ENCODE measurements at regions not wholly inside any gene's neighbourhood (a gene's known extent, or its start where the extent isn't known, plus 50 kb on each side); places are given as distances from the start of the nearest gene placed in this dataset.

DNA sequence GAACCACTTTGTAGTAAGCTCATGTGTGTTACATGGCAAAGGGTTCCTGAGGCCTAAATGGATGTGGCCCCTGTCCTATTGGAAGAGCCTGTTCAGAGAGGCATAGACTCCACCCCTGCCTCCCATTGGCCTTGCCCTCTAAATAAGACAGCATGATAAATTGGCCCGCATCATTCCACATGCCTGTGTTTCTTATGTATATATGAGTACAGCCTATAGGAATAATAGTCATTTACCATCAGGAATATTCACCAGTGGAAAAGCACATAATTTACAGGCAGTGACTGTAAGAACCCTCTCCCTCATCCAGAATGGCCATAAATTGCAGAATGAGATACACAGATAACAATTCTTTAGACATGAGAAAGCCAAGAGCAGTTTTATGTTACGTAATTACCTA is 519.5 kb upstream of the DAB1 start:
- DNase-seq (ENCODE audit: low read depth in 2 of 2), result no peak

DNA sequence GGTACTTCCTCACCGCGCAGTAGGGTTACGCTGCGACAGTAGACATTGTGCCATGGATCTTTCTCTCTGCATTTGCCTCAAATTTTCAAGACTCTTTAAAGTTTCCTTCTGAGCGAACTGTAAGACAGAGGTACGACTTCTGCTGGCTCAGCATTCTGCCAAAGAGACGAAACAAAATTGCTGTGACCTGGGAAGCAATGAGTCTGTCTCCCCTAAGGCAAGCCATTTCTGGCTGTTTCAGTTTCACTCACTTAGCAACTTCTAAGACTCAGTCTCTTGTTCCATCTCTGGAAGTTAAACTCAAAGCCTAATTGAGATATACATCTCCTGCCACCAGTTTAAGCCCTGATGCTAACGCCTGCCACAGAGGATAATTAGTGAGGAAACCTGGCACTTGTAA is 510.9 kb upstream of the DAB1 start:
- DNase-seq (ENCODE audit: low read depth in 2 of 2), result no peak

DNA sequence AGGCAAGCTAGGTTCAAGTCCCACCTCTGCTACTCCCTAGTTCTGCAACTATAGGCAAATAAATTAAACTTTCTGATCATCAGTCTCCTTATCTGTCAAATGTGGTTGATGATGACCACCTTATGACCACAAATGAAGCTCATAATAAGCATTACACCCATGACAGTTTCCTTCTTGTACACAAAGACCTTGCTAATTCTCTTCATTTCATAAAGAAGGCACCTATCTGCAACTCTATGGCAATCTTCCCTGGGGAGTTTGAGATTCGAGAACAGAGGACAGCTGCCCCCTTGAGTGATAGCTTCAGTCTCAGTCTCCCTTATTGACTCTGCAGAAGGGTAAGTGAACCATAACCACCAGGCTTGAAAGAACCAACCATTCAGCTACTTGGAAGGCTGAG is 503.1 kb upstream of the DAB1 start:
- DNase-seq (ENCODE audit: low read depth in 2 of 2), result no peak

DNA sequence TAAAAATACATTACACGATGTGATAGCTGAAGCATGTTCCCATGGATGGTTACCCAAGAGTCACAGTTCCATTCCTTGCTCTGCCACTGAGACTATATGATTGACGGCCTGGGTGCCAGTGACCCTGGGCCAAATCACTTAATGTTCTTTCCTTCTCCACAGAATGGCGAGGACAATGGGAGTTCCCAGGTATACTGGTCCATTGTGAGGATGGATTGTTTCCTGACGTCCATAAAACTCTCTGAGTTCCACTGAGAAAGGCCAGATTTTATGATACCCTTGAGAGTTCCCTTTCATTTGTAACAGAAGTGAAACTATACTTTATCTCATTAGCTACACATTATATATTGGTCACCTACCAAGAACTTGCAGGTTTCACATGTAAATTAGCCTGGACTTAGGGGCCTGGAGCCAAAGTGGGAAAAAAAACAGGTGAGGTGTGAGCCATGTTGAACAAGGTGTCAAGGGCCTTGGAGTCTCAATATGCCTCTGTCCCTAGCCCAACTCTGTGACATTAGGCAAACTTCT is 502.2 kb upstream of the DAB1 start:
- DNase-seq (ENCODE audit: low read depth in 2 of 2), result no peak

DNA sequence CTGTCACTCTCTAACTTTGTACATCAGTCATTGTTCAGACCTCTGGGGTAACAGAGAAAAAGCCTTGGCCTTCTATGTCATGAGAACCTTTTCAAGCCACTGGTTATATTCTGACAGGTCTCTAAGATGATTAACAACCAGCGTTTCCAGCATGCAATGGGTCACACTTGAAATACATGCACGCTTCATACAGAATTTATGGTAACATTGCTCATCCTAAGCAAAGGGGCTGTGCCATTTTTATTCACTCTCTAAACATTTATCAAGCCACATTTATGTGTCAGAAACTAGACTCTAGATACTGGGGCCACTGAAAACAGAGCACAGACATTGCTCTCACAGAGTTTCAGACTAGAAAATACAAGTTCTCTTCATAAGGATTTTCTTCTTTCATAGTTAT is 501.4 kb upstream of the DAB1 start:
- DNase-seq (ENCODE audit: low read depth in 2 of 2), result no peak

DNA sequence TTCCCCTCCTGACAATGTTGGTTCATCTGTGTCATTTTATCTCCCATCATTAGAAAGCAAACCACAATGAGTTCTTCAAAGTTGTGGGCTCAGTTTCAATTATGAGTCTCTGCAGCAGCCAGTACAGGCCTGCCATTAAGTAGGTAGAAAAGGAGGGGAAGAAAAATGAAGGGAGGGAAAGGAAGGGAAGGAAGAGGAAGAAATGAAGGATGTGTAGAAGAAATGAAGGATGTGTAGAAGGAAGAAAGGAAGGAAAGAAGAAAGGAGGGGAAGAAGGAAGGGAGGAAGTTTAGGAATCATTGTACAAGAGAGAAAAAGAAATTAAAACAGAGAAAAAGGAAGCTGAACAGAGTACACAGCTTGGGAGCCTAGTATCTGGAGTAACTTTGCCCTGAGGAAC is 498.3 kb upstream of the DAB1 start:
- no peak for DNase-seq (ENCODE audit: low read depth in 2 of 2)

DNA sequence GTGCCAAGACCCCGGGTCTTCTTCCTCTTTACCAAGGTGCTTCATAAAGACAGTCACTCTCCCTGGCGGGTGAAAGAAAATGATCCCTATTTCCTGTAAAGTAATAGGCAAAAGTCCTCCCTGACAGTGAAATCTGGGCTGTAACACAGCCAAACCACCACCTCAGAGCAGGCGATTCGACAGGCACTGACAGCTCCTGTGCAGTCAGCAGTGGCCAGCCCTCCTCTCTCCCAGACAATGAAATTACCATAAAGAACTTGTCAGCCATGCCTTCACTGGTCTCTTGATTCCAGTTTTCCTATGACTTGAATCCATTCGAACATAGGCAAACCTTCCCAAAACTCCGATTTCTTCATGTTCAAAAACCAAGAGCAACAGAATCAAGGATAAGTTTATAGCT is 492.2 kb upstream of the DAB1 start:
- DNase-seq (ENCODE audit: low read depth in 2 of 2), result no peak

DNA sequence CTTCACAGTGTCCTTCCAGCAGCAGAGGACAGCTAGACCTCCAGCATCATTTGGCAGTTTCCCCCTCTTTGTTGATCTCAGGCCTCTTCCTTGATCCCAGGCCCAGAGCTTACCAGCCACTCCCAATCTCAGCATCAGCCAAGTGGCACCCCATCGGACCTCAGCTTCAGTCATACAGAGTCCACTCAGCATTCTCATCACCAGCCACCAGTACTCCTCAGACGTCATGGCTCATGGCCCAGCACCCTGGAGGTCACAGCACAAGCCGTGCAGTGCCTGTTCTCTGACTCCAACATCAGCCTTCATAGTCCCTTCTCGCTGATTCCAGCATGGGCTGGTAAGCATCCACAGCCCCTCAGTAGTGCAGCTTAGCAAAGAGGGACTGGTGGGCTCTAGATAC is 487.6 kb upstream of the DAB1 start:
- DNase-seq (ENCODE audit: low read depth in 2 of 2), result no peak

DNA sequence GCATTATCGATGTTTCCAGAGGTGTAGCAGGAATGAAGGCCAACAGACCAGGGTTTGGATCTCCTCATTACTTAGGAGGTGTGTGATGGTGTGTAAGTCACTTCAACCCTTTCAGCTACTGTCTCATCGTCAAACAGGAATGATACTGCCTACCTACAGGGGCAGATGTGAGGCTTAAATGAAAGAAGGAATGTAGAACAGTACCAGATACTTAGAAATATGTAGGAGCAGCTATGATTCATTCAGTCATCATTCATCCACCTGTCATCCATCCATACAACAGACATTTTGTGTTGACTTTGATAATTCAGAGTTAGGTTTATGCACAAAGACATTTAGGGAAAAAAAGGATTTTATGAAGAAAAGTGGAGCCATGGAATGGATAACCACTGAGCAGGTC is 486.9 kb upstream of the DAB1 start:
- DNase-seq (ENCODE audit: low read depth in 2 of 2), result no peak

DNA sequence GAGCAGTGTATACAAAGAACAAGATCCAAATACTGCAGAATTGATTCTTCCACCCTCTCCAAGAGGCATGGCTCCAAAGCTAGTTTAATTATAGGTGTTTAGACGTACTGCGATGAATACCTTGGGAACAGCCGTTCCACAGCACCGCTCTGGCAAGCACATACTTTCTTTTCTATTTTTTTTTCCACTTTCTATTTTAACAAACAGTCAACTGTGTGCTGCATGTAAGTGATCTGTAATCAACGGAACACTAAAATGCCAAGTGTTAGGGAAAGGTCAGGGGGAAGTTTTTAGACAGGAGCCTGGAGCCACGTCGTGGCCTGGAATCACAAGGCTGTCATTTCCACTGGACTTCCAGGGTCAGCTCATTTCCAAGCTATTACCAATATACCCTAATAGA is 486.4 kb upstream of the DAB1 start:
- DNase-seq (ENCODE audit: low read depth in 2 of 2), result no peak

DNA sequence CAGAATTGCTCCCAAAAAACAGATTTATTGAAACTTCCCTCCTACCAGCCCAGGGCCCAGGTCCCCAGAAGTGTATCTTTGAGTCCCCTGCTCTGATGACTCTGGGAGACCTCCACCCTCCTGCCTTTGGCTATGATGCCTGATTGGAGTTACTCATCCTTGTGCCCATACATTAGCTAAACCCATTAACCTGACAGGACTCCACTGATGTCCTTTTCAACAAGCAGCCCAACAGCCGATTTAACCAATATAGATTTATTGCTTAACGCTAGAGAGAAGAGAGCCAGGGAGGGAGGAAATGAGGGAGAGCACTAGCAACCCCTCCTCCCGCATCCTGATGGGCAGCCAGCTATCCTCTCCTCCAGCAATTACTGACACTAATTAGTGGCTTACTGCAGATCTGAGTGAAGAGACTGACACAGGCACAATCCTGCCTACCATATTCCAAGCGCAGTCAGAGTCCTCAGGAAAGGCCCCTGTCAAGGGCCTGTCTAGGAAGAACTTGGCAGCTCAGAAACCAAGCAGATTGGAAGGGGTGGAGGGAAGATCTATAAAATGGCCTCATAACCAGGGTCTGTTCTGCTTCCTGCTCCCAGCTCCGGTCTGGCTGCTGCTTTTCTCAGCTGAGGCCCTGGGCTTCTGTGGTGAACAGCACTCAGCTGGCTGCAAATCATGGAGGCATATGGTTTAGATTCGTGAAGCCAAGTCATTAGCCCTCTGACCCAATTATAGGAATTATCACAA is 484.5 kb upstream of the DAB1 start:
- DNase-seq (ENCODE audit: low read depth in 2 of 2), result no peak

DNA sequence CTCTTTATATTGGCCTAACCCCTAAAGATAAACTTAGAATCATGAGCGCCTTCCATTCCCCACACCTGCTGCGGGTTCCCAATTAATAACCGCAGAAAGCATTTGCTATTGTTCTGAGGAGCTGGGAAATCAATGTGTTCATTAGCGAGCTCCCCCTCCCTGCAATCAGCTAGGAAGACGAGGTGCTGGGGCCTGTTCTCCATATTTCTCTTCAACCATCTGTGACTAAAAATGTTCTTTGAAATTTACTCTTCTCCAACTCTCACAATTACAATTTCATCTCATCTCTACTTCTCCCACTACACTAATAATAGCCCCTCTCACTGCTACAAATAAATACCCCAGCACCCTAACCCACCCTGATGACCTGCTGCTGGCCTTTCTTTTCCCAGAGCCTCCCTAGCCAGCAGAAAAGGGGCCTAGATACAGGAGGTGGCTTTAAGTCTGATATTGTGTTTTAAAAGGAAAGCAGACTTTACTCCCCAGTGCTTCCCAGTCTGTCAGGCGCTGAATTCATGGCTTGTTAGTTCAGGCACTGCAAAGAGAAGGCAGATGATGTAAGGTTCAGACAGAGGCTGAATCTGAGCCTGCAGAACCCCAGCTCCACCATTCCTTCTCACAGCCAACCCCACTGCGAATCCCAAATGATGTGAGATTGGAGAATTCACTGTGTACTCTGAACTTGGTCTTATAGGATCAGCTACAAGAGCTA is 477.5 kb upstream of the DAB1 start:
- no peak for DNase-seq (ENCODE audit: low read depth in 2 of 2)

DNA sequence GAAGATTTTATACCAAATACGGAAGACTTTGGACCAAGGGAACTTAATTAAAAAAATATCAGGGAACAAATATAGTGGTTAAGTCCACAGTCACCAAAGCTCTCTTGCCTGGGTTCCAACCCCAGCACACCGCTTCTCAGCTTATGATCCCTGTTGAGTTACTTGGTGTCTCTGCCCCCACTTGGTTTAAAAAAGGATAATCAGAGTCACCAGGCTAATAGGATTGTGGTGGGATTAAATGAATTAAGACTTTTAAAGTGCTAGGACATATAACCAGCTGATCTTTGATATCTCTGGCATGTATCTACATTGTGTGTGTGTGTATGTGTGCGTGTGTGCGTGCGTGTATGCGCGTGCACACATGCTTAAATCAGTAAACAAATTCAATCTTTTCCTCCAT is 474.7 kb upstream of the DAB1 start:
- DNase-seq (ENCODE audit: low read depth in 2 of 2), result no peak

DNA sequence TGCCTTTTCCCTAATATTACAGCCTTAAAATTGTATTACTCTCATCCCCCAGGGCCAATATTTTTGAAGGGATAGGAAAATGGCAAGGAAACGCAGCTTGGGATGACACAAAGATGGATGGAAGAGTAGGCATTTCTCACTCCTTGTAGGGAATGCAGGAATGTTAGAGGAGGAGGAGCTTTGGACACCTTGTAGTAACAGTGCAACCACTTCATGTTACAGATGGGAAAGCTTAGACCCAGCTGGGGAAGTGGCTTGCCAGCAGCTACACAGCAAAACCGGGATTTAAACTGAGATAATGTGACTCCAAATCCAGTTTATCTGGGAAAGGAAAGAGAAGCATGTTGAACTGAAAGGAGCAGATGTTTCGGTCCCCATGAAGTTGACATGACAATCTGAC is 473.7 kb upstream of the DAB1 start:
- no peak for DNase-seq (ENCODE audit: low read depth in 2 of 2)

DNA sequence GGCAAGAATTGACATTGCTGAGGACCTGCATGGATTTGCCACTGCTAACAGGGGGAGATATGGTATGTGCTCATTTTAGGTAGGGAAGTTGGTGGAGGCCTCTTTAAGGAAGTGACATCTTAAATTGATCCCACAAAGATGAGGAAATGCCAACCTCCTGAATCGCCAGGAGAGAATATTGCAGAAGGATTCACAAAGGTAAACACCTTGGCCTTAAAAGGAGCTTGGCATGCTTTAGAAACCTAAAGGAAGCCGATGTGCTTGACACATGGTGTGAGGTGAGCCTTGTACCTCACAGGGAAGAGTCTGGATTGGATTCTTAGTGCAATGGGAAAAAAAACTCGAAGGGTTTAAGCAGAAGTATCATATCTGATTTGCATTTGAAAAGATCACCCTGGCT is 470.5 kb upstream of the DAB1 start:
- DNase-seq (ENCODE audit: low read depth in 2 of 2), result no peak

DNA sequence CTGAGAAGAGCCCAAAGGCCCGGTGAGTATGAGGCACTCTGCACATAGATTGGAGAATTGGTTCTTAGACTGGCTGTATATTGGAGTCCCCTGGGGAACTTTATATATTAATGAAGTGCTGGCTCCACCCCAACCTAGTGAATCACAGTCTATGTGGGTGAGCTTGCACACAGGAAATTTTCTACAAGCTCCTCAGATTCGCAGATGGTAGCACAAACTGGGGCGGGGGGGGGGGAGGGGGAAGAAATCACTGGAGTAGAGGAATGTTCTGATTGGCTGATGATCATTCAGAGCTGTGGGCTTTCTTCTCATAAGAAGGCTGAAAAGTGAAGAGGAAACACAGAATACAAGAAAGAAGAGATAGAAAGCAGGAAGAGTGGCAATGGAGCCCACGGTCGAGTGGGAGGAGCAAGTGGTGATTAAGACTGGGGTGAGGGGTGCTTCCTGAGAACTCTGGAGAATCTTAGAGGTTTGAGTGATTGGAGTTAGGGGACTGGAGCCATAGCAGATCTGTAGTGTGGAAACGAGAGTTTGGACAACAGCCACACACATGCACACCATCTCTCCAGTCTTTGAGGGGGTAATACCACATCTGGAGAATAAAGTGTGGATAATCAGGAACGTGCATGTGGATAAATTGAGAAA is 465.9 kb upstream of the DAB1 start:
- no peak for DNase-seq (ENCODE audit: low read depth in 2 of 2)

DNA sequence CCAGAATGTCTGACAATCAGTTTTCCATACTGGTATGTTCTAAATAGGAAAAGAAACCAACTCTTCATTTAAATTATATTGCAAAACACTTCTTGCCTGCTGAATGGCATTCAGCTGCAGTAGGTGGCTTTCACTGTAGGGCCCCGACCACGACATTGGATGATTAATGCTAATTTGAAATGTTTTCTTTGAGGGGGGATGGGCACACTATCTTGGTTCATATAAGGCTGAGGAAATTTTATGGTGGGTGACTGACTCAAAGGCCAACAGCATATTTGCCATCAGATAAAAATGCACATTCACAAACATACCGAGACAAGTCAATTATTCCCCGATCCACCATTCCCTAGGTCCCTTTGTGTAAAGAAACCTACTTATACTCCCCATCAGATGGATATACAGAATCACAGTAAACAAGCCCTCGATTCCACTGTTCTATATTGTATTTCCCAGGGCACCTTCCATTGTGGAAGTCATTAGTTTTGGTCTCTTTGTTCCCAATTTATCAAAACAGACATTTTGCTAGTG is 464.2 kb upstream of the DAB1 start:
- DNase-seq (ENCODE audit: low read depth in 2 of 2), result no peak

DNA sequence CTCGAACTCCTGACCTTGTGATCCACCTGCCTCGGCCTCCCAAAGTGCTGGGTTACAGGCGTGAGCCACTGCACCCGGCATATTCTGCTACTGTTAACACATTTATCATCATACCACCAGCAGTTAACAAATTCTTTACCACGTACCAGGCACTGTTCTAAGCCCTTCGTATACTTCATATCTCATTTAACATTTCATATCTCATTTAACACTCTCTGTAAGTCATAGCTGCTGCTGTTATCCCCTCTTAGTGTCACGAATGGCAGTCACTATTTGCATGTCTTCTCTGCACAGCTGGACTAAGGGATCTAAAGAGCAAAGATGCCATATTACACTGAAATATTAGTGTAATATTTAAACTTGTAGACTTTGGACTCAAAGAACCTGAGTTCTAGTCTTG is 462.5 kb upstream of the DAB1 start:
- DNase-seq (ENCODE audit: low read depth in 2 of 2), result no peak

DNA sequence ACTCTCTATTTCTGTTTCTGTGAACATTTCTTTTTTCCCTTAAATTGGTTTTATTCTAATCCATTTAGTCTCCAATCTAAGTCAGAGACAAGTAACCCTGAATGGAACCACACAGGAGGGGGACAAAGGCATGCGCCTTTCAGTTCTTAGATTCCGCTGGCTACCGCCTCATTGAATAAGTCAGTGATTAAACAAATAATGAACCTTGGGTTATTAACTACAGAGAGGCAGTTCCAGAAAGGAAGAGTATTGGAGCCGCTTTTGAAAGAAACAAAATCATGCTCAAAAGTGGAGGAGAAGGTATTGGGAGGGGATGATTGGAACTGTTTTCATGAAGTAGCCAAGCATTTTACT is 459.8 kb upstream of the DAB1 start:
- no peak for DNase-seq (ENCODE audit: low read depth in 2 of 2)

DNA sequence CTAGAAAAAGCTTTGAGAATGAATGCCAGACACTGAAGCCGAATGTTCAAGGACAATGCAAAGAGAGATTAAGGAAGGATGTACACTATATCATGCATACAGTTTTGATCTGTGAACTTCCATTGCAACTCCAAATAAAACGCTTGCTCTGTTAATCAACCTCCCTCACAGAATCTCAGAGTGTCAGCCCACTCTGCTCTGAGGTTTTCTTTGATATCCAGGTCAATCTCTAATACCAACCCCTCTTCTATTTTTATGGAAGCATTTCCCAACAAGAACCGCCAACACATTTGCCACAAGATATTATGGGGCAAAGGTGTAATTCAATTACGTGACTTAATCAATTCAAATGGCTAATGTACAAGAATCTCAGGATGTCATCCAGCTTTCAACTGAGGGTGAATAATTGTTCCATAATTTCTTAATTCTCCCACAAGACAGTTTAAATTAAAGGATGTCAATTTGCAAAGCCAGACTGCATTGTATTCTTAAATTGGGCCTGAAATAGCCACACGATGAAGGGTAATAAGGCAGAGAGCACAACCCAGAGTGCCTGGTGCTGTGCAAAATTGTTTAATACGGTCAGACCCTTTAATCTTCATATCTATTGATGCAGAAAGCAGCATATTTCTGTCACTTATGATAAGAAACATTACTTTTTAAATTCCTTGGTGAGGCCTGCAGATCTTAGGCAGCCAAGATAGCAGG is 459.2 kb upstream of the DAB1 start:
- DNase-seq (ENCODE audit: low read depth in 2 of 2), result no peak

DNA sequence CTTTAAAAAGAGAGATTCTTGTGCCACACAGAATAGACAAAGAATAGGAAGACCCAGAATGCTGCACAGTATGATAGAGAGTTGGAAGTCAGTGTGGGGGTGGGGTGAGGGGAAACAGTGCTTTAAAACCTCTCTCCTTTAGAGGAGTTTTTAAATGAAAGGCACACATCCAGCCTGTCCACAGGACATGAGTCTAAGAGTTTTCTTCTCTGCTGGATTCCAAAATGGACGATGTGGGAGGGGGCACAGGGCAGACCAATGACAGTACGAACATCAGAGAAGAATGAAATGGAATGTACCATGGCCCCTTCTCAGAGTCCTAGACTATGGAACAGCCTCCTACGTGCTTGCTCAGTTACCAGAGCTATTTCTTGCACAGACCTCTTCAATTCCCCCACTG is 458.2 kb upstream of the DAB1 start:
- DNase-seq (ENCODE audit: low read depth in 2 of 2), result no peak

DNA sequence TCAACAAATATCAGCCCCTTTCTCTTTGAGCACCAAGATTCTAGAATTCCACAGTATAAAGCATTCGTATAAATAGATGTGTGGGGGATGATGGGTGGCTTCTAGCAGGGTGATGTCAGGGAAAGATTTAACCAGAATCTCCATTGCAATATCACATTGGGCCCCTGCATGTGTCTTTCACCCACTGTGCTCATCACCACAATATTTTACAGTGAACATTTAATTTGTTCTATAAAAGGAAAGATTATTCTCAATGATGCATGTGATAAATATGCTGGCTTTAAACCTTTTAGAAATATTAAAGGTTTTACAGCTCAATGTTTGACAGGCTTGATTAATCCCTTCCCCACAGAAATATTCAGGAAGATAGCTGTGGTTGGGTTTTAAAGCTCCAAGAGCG is 457.8 kb upstream of the DAB1 start:
- DNase-seq (ENCODE audit: low read depth in 2 of 2), result no peak

Data from dermis microvascular lymphatic vessel endothelial cell (primary cell).